Stimulated activated effector memory CD8-positive, alpha-beta T cell treated with anti-CD3 and anti-CD28 coated beads, Interleukin-12 subunit alpha, Interleukin-12 subunit beta, amount 100 ng/mL, for 72 hours (primary cell): ENCODE measurements at regions not wholly inside any gene's neighbourhood (a gene's known extent, or its start where the extent isn't known, plus 50 kb on each side); places are given as distances from the start of the nearest gene placed in this dataset.
"Not testable (repeated sequence)": the region's sequence is repeated elsewhere in the genome, so short reads cannot be mapped to it uniquely, and the experiment has no call there.

Source experiments
- ATAC-seq: fragments of 150-1000 bp; cut with Tn5 transposase; 2 replicates; pipeline ENCODE4 v1.10.0; 2021
- DNase-seq, 2 donors: peaks; one replicate each; pipeline ENCODE4 v3.0.0; 2021 to 2022; ENCODE audit warnings: low spot score in 2 of 2
- H3K27ac Mint-ChIP-seq: one replicate; pipeline ENCODE4 v1.8.0; 2022; ENCODE audit warnings: mild to moderate bottlenecking, mixed read lengths
- H3K36me3 Mint-ChIP-seq: one replicate; pipeline ENCODE4 v1.8.0; 2022; ENCODE audit warnings: mild to moderate bottlenecking, mixed read lengths
- H3K4me1 Mint-ChIP-seq: one replicate; pipeline ENCODE4 v1.8.0; 2022; ENCODE audit warnings: mixed read lengths
- H3K4me3 Mint-ChIP-seq: one replicate; pipeline ENCODE4 v1.8.0; 2022; ENCODE audit warnings: mild to moderate bottlenecking, mixed read lengths
- H3K9me3 Mint-ChIP-seq: one replicate; pipeline ENCODE4 v1.8.0; 2022; ENCODE audit warnings: mixed read lengths

DNA sequence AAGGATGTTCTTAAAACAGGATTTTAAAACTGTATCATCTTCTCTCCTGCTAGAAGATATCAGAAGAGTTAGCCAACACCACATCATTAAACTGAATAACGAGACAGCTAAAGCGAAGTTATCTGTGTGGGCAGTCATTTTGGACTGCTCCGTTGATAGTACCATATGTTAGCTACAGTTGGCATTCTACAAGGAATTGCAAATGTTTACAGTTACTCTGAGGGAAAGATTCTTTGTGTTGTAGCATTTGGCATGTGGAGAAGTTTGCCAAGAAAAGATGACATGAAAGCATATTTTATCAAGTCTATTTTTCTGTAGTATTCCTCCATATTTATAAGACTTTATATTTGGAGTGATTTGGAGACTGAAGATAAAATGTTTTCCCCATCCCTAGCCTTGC, 464.4 kb upstream of the POM121L12 start:
- DNase-seq (no peak), ATAC-seq (no peak)
- Mint-ChIP-seq H3K27ac (no peak overlapping the region), H3K4me3 (no peak overlapping the region), H3K36me3 (no peaks in the 10 kb centered on the region), H3K4me1 (no peaks in the 10 kb centered on the region), H3K9me3 (peaks cover 5% of the 10 kb centered on the region)

DNA sequence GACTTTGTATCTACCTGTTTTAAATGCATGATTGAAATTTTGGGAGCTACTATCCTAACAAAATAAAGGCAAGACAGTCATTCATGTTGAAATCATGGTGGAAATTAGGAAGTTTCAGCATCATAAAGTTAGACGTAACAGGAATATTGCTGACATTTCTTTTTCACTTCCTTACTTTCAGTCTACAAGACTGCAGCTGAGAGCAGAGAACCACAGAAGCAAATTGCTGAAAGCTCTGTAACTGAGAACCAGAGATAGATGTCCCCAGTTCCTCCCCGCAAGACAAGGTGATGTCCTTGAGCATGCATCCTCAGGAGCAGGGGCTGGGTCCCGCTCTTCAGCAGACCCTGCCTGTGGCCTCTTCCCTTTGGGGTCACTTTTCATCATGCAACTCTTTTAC, 466.3 kb upstream of the POM121L12 start:
- Mint-ChIP-seq H3K36me3 (no peaks in the 10 kb centered on the region), H3K4me1 (no peaks in the 10 kb centered on the region), H3K27ac (no peak overlapping the region), H3K4me3 (no peak overlapping the region), H3K9me3 (peaks cover 5% of the 10 kb centered on the region)
- DNase-seq = no peak
- ATAC-seq = no peak

DNA sequence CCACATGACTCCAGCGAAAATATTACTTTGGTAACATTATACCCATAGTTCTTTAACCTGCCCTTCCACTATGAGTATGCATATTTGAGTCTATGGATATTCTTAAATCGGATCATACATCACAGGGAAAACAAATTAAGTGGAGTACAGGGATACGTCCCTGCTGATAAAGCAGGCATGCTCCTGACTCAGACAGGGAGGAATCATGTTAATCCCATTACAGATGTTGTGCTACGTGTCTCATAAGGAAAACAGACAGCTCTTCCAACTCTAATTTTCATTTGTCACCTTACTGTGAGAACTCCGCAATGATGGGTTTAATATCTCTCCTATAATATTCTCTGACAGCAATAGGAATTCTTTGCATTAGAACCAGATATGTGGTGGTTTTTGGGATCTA, 469.5 kb upstream of the POM121L12 start:
- Mint-ChIP-seq H3K4me1 (no peaks in the 10 kb centered on the region), H3K4me3 (no peak overlapping the region), H3K36me3 (no peaks in the 10 kb centered on the region), H3K27ac (no peak overlapping the region), H3K9me3 (peaks cover 22% of the 10 kb centered on the region)
- no peak for DNase-seq
- no peak for ATAC-seq

DNA sequence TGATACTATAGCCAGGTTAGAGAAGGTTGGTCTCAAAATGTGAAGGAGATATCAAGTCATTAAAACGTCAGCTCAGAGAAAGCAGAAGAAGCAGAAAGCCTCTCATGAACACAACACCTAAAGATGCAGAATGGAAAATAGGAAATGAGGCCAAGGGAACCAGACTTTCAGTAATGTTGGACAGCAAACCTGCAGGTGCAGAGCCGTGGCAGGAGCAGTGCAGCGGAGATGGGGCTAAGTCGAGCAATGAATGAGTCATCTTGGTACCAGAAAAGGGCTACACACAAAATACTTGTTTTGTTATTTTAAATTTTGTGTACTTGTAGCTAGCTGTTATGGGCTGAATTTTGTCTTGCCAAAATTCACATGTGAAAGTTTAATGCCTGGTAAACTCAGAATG, 479.6 kb upstream of the POM121L12 start:
- no peak for DNase-seq
- no peaks in the 10 kb centered on the region for H3K36me3 Mint-ChIP-seq
- no peak overlapping the region for H3K4me3 Mint-ChIP-seq
- peaks cover 14% of the 10 kb centered on the region for H3K9me3 Mint-ChIP-seq
- H3K27ac Mint-ChIP-seq = no peak overlapping the region
- H3K4me1 Mint-ChIP-seq = no peaks in the 10 kb centered on the region
- ATAC-seq = no peak

DNA sequence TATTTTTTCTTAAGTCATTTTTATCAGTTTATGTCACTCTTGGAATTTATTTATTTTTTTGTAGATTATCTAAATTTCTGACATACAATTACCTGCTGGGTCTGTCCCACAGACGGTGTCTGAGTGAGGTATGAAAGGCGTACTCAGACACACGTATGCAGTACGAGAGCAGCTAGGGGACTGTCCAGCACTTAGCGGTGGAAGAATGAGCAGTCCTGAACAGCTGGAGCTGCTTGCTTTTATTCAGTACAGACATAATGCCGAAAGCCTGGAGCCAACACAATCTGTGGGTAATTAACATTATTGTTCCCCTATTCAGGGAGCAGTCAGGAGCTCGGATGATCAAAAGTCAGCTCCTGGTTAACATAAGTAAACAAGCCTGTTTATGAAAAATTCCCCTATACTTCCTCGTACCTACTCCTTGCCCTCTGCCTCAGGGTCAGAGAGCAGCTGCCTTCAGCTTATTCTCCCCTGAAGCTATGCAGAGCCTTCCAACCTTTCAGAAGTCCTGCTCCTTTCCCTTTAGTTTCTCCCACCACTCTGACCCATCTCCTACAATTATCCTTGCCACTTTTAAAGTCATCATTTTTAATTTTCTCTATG, 488.0 kb upstream of the POM121L12 start:
- Mint-ChIP-seq H3K4me3 (no peak overlapping the region), H3K4me1 (no peaks in the 10 kb centered on the region), H3K9me3 (peaks cover 27% of the 10 kb centered on the region), H3K36me3 (no peaks in the 10 kb centered on the region), H3K27ac (no peak overlapping the region)
- no peak for ATAC-seq
- DNase-seq = no peak

DNA sequence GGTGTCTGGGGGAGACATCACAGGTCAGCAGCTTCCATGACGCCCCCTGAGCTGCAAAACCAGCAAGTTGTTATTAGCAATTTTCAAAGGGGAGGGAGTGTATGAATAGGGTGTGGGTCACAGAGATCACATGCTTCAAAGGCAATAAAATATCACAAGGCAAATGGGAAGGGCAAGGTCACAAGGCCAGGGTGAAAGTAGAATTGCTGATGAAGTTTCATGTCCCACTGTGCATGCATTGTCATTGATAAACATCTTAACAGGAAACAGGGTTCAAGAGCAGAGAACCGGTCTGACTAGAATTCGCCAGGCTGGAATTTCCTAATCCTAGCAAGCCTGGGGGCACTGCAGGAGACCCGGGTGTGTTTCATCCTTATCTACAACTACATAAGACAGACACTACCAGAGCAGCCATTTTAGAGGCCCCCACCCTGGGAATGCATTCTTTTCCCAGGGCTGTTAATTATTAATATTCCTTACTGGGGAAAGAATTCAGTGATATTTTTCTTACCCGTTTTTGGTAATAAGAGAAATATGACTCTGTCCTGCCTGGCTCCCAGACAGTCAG, 494.2 kb upstream of the POM121L12 start:
- not testable (repeated sequence) for ATAC-seq, H3K4me1 Mint-ChIP-seq
- peaks cover 11% of the 10 kb centered on the region for H3K9me3 Mint-ChIP-seq

DNA sequence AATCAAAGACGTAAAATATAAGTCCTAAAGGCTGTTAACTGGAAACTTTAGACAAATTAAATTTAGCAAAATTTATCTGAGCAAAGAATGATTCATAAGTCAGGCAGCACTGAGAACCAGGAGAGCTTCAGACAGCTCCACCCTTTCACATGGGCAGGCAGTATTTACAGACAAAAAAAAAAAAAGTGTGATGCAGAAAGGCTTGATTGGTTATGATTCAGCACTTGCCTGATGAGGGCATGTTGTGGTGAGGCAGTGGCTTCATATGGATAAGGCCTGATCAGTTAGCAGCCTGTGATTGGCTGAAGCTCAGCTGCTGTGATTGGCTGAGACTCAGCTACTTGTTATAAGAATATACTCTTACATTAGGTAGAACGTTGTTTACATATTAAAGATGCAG, 495.4 kb upstream of the POM121L12 start:
- no peak for DNase-seq

More for the DNA sequence above, 494.2 kb upstream of the POM121L12 start:
- not testable (repeated sequence) for DNase-seq, H3K36me3 Mint-ChIP-seq, H3K4me3 Mint-ChIP-seq, H3K27ac Mint-ChIP-seq

DNA sequence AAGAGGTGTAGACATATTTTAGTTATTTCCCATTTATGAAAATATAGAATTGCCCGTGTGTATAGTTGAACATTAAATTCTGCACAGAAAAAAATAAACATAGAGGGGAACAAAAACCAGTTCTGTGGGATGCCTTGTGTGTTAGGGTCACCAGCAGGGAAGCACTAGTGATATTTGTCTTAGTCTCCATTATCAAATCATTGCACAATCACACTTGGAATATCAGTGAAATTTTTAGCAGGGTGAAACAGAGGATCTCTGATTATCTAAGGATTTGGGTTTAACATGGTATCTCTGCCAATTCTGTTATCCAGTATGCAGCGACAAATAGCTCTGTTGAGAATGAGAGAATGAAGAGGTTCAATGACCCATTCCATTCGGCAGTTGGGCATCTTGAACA, 496.0 kb upstream of the POM121L12 start:
- Mint-ChIP-seq H3K4me3 (no peak overlapping the region), H3K27ac (no peak overlapping the region), H3K36me3 (no peaks in the 10 kb centered on the region), H3K4me1 (no peaks in the 10 kb centered on the region), H3K9me3 (peaks cover 11% of the 10 kb centered on the region)
- ATAC-seq (no peak), DNase-seq (no peak)

More for the DNA sequence above, 495.4 kb upstream of the POM121L12 start:
- H3K4me1 Mint-ChIP-seq = no peaks in the 10 kb centered on the region
- H3K4me3 Mint-ChIP-seq = no peak overlapping the region
- H3K36me3 Mint-ChIP-seq = no peaks in the 10 kb centered on the region
- no peak overlapping the region for H3K27ac Mint-ChIP-seq
- peaks cover 11% of the 10 kb centered on the region for H3K9me3 Mint-ChIP-seq
- ATAC-seq = no peak

DNA sequence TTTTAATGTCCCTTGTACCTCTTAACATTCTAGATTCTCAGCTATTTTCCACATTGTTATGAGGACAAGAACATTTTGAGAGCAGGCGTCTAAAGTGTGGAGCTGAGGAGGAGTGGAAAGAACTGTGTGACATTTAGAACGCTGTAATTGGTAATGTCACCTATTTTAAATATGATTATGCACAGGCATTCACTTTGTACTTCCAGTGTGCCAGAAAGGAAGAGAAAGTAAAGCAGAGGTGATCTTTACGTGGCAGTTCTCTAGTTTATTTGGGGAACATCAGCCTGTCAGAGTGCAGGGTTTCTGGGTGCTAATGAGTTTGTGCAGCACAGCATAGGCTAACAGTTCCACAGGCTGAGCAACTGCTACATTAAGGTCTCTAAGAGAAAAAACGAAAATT, 498.4 kb upstream of the POM121L12 start:
- DNase-seq (no peak), ATAC-seq (no peak)
- Mint-ChIP-seq H3K4me3 (no peak overlapping the region), H3K4me1 (no peaks in the 10 kb centered on the region), H3K36me3 (no peaks in the 10 kb centered on the region), H3K27ac (no peak overlapping the region), H3K9me3 (peaks cover 13% of the 10 kb centered on the region)

DNA sequence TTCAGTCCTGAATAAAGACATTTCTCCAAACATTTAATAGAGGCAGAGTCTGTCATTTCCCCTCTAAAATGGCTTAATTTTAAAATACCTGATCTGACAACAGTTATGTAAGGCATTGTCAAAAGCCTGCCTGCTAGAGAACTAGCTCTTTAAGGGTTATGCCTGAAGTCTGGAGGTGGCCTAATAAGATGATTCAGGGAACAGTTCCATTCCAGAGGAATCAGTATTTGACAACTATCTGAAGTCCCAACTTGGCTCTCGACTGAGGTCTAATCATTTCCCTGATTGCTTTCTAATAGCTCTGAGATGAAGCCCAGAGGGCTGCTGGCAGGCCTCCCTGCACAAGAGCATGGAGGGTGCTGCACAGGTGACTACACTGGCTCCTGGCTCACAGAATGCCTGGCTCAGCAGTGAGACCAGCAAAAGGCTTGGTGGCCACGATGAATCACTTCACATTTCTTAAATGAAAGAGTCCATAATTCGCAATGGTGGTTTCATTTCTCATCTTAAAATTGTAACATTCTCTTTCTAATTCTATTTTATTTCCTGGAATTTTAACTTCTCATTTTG, 509.6 kb upstream of the POM121L12 start:
- ATAC-seq (no peak), DNase-seq (no peak)
- Mint-ChIP-seq H3K27ac (no peak overlapping the region), H3K9me3 (peaks cover 16% of the 10 kb centered on the region), H3K36me3 (no peaks in the 10 kb centered on the region), H3K4me1 (no peaks in the 10 kb centered on the region), H3K4me3 (no peak overlapping the region)

DNA sequence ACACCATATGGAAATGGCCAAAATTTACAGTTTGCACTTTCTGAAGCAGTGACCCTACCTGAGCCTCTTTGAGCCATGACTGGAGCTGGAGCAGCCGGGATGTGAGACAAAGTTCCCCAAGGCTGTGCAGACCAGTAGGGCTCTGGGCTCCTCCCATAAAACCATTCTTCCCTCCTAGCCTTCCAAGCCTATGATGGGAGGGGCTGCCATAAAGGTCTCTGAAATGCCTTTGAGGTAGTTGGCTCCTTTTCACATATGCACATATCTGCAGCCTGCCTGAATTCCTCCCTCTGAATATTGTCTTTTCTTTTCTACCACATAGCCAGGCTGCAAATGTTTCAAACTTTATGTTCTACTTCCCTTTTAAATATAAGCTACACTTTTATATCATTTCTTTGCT, 516.6 kb upstream of the POM121L12 start:
- no peak overlapping the region for H3K27ac Mint-ChIP-seq
- no peak overlapping the region for H3K4me3 Mint-ChIP-seq
- no peaks in the 10 kb centered on the region for H3K36me3 Mint-ChIP-seq
- DNase-seq = no peak
- H3K9me3 Mint-ChIP-seq = peaks cover 31% of the 10 kb centered on the region
- ATAC-seq = no peak
- H3K4me1 Mint-ChIP-seq = no peaks in the 10 kb centered on the region

DNA sequence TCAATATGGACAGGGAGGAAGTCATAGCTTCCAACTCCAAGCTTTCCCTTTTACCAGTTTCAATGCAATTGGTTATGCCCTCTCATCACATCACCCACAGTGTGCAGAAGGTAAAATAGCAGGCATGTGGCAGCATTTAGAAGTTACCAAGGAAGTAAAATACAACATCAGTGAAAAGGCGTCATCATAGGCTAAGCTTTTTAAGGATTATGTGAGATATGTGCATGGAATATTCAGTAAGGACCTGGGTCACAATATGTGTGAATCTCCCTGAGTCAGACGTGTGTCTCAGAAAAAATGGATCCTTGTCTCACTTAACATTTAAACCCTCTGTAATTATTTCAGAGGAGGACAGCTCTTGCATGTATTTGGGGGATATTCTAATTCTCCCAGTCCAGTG, 522.8 kb upstream of the POM121L12 start:
- ATAC-seq = no peak

DNA sequence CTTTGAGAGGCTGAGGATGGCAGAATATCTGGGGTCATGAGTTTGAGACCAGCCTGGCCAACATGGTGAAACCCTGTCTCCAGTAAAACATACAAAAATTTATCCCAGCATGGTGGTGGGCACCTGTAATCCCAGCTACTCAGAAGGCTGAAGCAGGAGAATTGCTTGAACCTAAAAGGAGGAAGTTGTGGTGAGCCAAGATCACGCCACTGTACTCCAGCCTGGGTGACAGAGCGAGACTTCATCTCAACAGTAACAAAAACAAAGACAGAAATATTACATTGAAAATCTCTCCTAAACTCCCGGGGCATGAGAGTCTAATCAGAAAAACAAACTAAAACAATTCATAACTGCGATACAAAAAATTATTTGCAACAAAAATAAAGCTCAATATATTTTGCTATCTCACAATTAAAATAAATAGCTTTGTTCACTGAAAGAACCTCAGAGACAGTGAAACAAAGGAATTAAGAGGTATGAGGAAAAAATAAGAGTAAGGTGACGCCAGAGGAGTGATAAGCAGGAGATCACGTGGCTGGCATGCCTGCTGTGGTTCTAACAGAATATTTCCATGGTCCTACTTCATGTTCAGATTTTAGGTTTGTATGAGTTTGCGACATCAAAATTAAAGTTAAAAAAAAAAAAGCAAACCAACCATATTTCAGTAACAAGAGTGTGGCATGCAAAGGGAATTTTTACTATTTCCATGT, 527.7 kb upstream of the POM121L12 start:
- ATAC-seq = no peak
- Mint-ChIP-seq H3K36me3 (no peaks in the 10 kb centered on the region), H3K4me3 (no peak overlapping the region)

More for the DNA sequence above, 522.8 kb upstream of the POM121L12 start:
- Mint-ChIP-seq H3K4me3 (no peak overlapping the region), H3K36me3 (no peaks in the 10 kb centered on the region), H3K27ac (no peak overlapping the region), H3K9me3 (peaks cover 30% of the 10 kb centered on the region), H3K4me1 (no peaks in the 10 kb centered on the region)
- no peak for DNase-seq

DNA sequence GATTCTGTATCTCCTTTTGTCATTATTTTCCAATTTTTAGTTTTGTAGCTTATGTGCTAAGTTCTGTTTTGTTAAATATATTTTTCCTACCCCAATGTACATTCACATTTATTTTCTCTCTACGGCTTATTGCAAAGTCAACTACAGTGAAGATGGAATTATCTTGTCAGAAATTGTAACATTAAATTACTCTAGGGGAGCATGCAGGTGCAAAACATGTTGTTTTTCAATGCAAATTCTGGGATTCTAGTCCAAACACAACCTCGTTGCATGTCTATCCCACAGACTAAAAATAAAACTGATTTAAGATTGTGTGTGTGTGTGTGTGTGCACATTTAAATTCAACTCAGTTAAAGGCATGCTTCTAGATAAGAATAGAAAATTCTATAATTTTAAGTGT, 529.1 kb upstream of the POM121L12 start:
- peaks cover 21% of the 10 kb centered on the region for H3K9me3 Mint-ChIP-seq

More for the DNA sequence above, 527.7 kb upstream of the POM121L12 start:
- no peak overlapping the region for H3K27ac Mint-ChIP-seq
- peaks cover 27% of the 10 kb centered on the region for H3K9me3 Mint-ChIP-seq
- H3K4me1 Mint-ChIP-seq = no peaks in the 10 kb centered on the region
- DNase-seq = no peak

DNA sequence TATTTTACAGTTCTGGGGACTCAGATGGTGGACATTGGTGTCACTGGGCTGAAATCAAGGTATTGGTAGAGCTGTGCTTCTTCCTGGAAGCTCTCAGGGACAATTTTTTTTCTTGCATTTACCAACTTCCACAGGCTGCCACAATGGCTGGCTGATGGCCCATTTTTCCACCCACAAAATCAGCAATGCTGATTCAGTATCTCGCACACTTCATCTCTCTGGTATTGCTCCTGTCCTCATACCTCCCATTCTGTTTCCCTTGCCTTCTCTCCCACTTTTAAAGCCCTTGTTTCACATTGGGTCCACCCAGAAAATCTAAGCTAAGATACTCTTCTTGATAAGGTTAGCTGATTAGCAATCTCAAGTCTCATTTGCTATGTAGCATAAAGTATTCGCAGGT, 530.9 kb upstream of the POM121L12 start:
- no peak overlapping the region for H3K27ac Mint-ChIP-seq
- DNase-seq (no peak), ATAC-seq (no peak)
- no peaks in the 10 kb centered on the region for H3K4me1 Mint-ChIP-seq
- no peaks in the 10 kb centered on the region for H3K36me3 Mint-ChIP-seq
- no peak overlapping the region for H3K4me3 Mint-ChIP-seq
- peaks cover 26% of the 10 kb centered on the region for H3K9me3 Mint-ChIP-seq

More for the DNA sequence above, 529.1 kb upstream of the POM121L12 start:
- Mint-ChIP-seq H3K27ac (no peak overlapping the region), H3K4me1 (no peaks in the 10 kb centered on the region), H3K36me3 (no peaks in the 10 kb centered on the region), H3K4me3 (no peak overlapping the region)
- DNase-seq (no peak), ATAC-seq (no peak)

DNA sequence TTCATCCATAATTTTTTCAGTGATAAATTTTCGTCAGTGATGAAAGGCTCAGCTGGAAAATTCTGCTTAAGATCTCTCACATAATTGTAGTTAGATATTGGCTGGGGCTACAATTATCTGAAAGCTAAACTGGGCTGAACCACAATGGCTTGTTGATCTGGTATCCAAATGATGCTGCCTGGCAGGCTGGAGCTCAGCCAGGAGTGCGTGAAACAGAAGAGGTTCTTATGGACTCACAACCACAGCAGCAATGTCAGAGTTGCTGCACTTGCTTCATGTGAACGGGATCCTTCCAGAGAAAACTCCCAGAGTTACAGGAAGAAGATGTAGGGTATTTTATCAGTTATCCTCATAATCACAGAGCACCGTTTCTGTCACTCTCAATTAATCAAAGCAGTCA, 533.2 kb upstream of the POM121L12 start:
- H3K4me3 Mint-ChIP-seq = no peak overlapping the region

More for the DNA sequence above, 533.2 kb upstream of the POM121L12 start:
- DNase-seq = no peak
- Mint-ChIP-seq H3K27ac (no peak overlapping the region), H3K4me1 (no peaks in the 10 kb centered on the region), H3K9me3 (peaks cover 24% of the 10 kb centered on the region), H3K36me3 (no peaks in the 10 kb centered on the region)
- no peak for ATAC-seq
